ENCODE measurements at regions not wholly inside any gene's neighbourhood (a gene's known extent, or its start where the extent isn't known, plus 50 kb on each side); places are given as distances from the start of the nearest gene placed in this dataset.

GRCh38 chr5:24747327-24747726 lies 102.5 kb upstream of the CDH10 start:
- ChIA-PET POLR2A (no interaction called here), CTCF (no interaction called here)
- no peak for DNase-seq (ENCODE audit: low read depth, low spot score)
- TF ChIP-seq, protein P1, sequence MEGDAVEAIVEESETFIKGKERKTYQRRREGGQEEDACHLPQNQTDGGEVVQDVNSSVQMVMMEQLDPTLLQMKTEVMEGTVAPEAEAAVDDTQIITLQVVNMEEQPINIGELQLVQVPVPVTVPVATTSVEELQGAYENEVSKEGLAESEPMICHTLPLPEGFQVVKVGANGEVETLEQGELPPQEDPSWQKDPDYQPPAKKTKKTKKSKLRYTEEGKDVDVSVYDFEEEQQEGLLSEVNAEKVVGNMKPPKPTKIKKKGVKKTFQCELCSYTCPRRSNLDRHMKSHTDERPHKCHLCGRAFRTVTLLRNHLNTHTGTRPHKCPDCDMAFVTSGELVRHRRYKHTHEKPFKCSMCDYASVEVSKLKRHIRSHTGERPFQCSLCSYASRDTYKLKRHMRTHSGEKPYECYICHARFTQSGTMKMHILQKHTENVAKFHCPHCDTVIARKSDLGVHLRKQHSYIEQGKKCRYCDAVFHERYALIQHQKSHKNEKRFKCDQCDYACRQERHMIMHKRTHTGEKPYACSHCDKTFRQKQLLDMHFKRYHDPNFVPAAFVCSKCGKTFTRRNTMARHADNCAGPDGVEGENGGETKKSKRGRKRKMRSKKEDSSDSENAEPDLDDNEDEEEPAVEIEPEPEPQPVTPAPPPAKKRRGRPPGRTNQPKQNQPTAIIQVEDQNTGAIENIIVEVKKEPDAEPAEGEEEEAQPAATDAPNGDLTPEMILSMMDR (IDR thresholded peaks at IDR 0.05; ENCODE audit: low read depth, low read length): no peak
- Histone ChIP-seq H3K4me3 (ENCODE audit: low read depth, low read length) (no peak overlapping the region), H3K9me3 (ENCODE audit: control insufficient read depth, insufficient read depth, low read length) (peaks cover 9% of the 10 kb centered on the region; the same call in 1 of the 2 replicates), H3K27ac (ENCODE audit: low read depth, low read length) (no peak overlapping the region), H3K27me3 (ENCODE audit: control insufficient read depth, insufficient read depth, low read length) (no peaks in the 10 kb centered on the region)

DNA sequence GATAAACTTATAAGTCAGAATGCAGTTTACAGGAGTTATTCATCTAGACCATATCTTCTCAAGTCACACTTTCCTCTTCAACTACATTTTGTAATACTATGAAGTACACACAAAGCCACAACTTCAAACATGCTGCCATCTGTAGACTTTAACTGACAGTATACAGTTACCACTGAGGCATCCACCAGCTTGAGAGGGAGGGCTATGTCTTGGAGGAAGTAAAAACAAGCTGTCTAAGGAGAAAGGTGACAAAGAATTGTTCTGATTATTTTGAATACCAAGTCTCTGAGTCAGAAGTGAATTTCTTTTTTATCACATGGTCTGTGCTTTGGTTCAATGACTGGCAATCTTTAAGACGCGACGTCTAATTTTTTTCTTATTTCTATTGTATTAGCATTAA lies 97.6 kb upstream of the CDH10 start:
- CTCF ChIA-PET: no interaction called here
- DNase-seq (ENCODE audit: low read depth, low spot score): no peak
- TF ChIP-seq, protein P1 (IDR thresholded peaks at IDR 0.05; ENCODE audit: low read depth, low read length): no peak

DNA sequence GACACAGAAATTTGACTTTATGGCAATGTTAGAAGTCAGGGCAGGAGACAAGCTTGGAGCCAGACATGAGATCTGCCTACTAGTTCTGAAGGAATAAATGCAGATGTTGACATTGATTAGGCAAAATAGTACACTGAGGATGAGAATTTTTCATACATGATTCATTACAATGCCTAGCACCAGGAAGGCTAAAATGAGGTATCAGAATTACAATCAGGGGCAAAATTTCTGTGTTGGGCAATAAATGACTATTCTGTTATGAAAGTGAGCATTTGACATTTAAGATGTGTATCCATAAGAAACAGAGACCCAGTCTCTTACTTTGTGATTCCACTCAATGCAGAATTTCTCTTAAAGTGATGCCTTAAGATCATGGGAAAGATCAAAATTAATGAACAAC lies 92.4 kb upstream of the CDH10 start:
- ChIA-PET CTCF (no interaction called here), POLR2A (no interaction called here)
- no peak for DNase-seq (ENCODE audit: low read depth, low spot score)
- H3K27ac ChIP-seq (ENCODE audit: low read depth, low read length): no peak overlapping the region
- H3K27me3 ChIP-seq (ENCODE audit: control insufficient read depth, insufficient read depth, low read length): no peaks in the 10 kb centered on the region
- TF ChIP-seq, protein P1 (IDR thresholded peaks at IDR 0.05; ENCODE audit: low read depth, low read length): no peak
- peaks cover 9% of the 10 kb centered on the region; the same call in 1 of the 2 replicates for H3K9me3 ChIP-seq (ENCODE audit: control insufficient read depth, insufficient read depth, low read length)
- H3K4me3 ChIP-seq (ENCODE audit: low read depth, low read length): no peak overlapping the region

More for the DNA sequence above, 97.6 kb upstream of the CDH10 start:
- H3K27me3 ChIP-seq (ENCODE audit: control insufficient read depth, insufficient read depth, low read length): no peaks in the 10 kb centered on the region
- peaks cover 6% of the 10 kb centered on the region; the same call in 1 of the 2 replicates for H3K9me3 ChIP-seq (ENCODE audit: control insufficient read depth, insufficient read depth, low read length)
- POLR2A ChIA-PET: no interaction called here
- H3K4me3 ChIP-seq (ENCODE audit: low read depth, low read length): no peak overlapping the region
- no peak overlapping the region for H3K27ac ChIP-seq (ENCODE audit: low read depth, low read length)

GRCh38 chr5:24735284-24735683 lies 90.5 kb upstream of the CDH10 start:
- ChIA-PET POLR2A (no interaction called here), CTCF (no interaction called here)
- H3K27ac ChIP-seq (ENCODE audit: low read depth, low read length): no peak overlapping the region
- no peaks in the 10 kb centered on the region for H3K27me3 ChIP-seq (ENCODE audit: control insufficient read depth, insufficient read depth, low read length)
- no peak for DNase-seq (ENCODE audit: low read depth, low spot score)
- H3K4me3 ChIP-seq (ENCODE audit: low read depth, low read length): no peak overlapping the region
- TF ChIP-seq, protein P1 (IDR thresholded peaks at IDR 0.05; ENCODE audit: low read depth, low read length): no peak
- H3K9me3 ChIP-seq (ENCODE audit: control insufficient read depth, insufficient read depth, low read length): peaks cover 9% of the 10 kb centered on the region; the same call in 1 of the 2 replicates

DNA sequence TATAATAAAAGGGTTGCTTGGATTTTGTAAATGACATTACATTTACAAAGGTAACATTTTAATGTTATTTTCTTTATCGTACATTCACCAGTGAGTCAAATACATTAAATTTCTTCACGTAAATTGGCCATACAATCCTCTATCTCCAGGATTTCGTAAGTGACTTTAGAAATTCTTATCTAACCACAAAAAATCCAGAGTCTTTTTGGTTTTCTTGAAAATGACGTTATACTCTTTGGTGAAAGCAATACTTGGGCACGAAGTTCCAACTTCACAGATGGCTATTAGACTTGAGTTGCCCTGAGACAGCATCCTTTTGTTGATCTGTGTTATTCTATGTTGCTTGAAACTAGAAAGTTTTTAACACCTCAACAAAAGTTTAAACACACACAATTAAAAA lies 87.4 kb upstream of the CDH10 start:
- ChIA-PET POLR2A (no interaction called here), CTCF (no interaction called here)
- peaks cover 12% of the 10 kb centered on the region for H3K9me3 ChIP-seq (ENCODE audit: control insufficient read depth, insufficient read depth, low read length)

More for the DNA sequence above, 87.4 kb upstream of the CDH10 start:
- Histone ChIP-seq H3K27ac (ENCODE audit: low read depth, low read length) (no peak overlapping the region), H3K27me3 (ENCODE audit: control insufficient read depth, insufficient read depth, low read length) (no peaks in the 10 kb centered on the region), H3K4me3 (ENCODE audit: low read depth, low read length) (no peak overlapping the region)
- no peak for DNase-seq (ENCODE audit: low read depth, low spot score)
- TF ChIP-seq, protein P1 (IDR thresholded peaks at IDR 0.05; ENCODE audit: low read depth, low read length): no peak

All from AG04450 (cell line).